ENCODE measurements at regions not wholly inside any gene's neighbourhood (a gene's known extent, or its start where the extent isn't known, plus 50 kb on each side); places are given as distances from the start of the nearest gene placed in this dataset.

DNA sequence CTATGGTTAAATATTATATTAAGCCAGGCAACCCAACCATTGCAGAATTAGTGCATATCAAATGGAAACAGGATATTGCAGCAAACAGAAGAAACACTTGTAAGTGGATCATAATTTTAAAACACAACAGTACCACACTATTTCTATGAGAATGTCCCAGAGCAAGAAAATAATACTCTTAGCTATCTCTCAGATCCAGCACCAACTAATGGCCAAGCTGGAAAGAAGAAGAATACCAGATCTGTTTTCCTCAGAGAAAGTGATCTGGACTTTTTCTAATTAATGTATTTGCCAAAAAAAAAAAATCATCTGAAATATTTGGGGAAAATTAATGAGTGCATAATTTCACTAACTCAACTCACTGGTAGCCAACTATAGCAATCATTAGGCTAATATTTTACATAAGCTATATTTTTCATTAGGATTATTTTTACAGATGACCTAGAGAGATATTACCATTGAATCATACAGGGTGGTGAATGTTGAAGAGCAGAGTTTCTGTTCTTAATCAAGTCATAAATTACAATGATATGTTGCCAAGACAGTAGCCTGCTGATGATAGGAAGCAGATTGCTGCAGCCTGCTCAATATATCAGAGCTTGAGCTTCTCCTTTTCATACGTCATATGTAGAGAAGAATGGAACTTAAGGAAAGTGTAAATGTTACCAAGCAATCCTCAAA, 995.4 kb upstream of the LRRN3 start:
- TF ChIP-seq, protein P1, sequence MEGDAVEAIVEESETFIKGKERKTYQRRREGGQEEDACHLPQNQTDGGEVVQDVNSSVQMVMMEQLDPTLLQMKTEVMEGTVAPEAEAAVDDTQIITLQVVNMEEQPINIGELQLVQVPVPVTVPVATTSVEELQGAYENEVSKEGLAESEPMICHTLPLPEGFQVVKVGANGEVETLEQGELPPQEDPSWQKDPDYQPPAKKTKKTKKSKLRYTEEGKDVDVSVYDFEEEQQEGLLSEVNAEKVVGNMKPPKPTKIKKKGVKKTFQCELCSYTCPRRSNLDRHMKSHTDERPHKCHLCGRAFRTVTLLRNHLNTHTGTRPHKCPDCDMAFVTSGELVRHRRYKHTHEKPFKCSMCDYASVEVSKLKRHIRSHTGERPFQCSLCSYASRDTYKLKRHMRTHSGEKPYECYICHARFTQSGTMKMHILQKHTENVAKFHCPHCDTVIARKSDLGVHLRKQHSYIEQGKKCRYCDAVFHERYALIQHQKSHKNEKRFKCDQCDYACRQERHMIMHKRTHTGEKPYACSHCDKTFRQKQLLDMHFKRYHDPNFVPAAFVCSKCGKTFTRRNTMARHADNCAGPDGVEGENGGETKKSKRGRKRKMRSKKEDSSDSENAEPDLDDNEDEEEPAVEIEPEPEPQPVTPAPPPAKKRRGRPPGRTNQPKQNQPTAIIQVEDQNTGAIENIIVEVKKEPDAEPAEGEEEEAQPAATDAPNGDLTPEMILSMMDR (IDR thresholded peaks at IDR 0.05), result no peak
- TF ChIP-seq POLR2A (IDR thresholded peaks at IDR 0.05), result no peak
- no peak for TF ChIP-seq POLR2AphosphoS5 (IDR thresholded peaks at IDR 0.05)
